ENCODE measurements at regions not wholly inside any gene's neighbourhood (a gene's known extent, or its start where the extent isn't known, plus 50 kb on each side); places are given as distances from the start of the nearest gene placed in this dataset.
"Not testable (repeated sequence)": the region's sequence is repeated elsewhere in the genome, so short reads cannot be mapped to it uniquely, and the experiment has no call there.

- not testable (repeated sequence) for TF ChIP-seq EZH2 (IDR thresholded peaks at IDR 0.05); CTCF (IDR thresholded peaks at IDR 0.05 in 2 of 3, conservative IDR thresholded peaks at IDR 0.05 in 1 of 3; ENCODE audit: borderline replicate concordance in 1 of 3, insufficient read depth in 1 of 3, low read depth in 2 of 3, low read length in 2 of 3); POLR2AphosphoS5 (IDR thresholded peaks at IDR 0.05; ENCODE audit: low read depth, low read length); POLR2A (IDR thresholded peaks at IDR 0.05; ENCODE audit: borderline replicate concordance, extremely low read depth, insufficient read depth, insufficient read length)
These were observed 128.5 kb downstream of the EMP1 start for GRCh38 chr12:13325037-13325436.

All from HCT116 (cell line).